AG08396 (cell line): ENCODE measurements at regions not wholly inside any gene's neighbourhood (a gene's known extent, or its start where the extent isn't known, plus 50 kb on each side); places are given as distances from the start of the nearest gene placed in this dataset.
"Not testable (repeated sequence)": the region's sequence is repeated elsewhere in the genome, so short reads cannot be mapped to it uniquely, and the experiment has no call there.

Experiments
- DNase-seq: peaks from one replicate; pipeline ENCODE4 v3.0.0; 2012; ENCODE audit warnings: low spot score, mixed read lengths

DNA sequence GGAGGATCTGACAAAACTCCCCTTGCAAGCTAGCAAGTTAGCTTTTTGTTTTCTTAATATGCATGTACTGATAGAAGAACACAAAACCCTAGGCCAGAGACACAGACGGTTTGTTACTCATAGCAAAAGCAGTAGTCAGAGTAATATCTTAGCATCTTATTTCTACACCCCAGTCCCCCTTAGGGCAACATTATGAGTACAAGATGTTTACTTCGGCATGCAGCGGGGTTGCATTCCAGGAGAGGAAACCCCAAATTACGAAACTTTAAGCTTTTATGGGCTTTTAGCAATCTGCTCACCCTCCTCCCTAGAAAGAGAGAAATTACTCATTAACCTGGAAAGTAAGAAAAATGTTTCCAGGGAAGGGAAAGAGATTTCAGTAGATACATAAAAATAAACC is 1286.9 kb downstream of the EPHA7 start:
- no peak for DNase-seq

- no peak for DNase-seq
These were observed 1288.4 kb downstream of the EPHA7 start for GRCh38 chr6:92130944-92131343.

GRCh38 chr6:92126983-92127382 is 1292.4 kb downstream of the EPHA7 start:
- DNase-seq = no peak

DNA sequence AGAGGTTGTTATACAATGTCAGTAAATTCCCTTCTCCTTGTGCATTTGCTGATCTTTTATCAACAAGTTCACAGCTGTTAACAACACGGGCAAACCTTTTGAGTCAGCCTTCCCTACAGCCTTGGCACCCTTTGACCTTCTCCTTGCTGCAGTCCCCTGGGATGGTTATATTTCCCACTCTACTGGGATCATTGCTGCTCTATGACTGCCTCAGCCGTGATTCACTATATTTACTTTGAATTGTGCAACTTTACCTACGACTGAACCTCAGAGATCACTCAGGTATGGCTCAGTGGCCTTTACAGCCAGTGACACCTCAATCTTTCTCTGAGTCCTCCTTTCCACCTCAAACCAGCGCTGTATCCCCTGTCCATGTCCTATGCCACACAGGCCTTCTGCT is 1293.3 kb downstream of the EPHA7 start:
- no peak for DNase-seq

- no peak for DNase-seq
These were observed 1293.7 kb downstream of the EPHA7 start for GRCh38 chr6:92125681-92126080.

GRCh38 chr6:92124200-92124651 is 1295.1 kb downstream of the EPHA7 start:
- DNase-seq = no peak

- DNase-seq = no peak
These were observed 1296.6 kb downstream of the EPHA7 start for GRCh38 chr6:92122746-92123145.

GRCh38 chr6:92121228-92121627 is 1298.1 kb downstream of the EPHA7 start:
- no peak for DNase-seq

GRCh38 chr6:92117800-92118199 is 1301.6 kb downstream of the EPHA7 start:
- no peak for DNase-seq

DNA sequence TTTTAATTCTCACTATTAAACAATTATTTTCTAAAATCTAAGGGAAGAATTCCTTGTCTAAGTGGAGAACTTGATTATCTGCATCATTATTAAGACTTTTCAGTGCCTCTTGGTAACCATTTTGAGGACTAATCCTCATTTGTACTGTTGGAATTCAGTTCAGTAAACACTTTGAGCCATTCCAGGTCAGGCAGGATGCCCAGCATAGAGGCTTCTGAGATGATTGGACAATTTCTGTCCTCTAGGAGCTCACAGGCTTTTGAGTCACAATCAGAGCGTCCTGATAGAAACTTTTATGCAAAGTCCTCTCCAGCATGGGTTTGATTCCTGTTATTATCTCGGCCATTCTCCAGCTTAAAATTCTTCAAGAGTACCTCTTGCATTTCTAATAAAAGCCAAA is 1304.6 kb downstream of the EPHA7 start:
- DNase-seq = no peak

GRCh38 chr6:92114091-92114675 is 1305.2 kb downstream of the EPHA7 start:
- no peak for DNase-seq

- no peak for DNase-seq
These were observed 1308.0 kb downstream of the EPHA7 start for GRCh38 chr6:92111386-92111785.

DNA sequence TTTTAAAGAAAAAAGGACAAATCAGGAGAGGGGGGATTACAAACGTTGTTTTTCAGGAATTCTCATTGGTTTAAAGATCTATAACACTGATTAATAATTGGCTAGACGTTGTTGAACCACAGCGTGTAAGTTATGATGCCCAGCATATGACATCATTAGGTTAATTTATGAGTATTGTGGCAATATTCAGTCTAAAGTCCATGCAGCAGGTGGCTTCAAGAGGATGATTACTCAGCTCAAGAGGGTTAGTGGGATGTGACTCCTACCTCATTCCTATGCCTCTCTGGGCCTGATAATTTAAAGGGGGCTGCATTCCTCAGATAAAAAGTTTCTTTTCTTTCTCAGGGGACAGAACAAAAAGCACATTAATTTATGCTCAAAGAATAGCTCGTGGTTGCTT is 1309.0 kb downstream of the EPHA7 start:
- DNase-seq = no peak

DNA sequence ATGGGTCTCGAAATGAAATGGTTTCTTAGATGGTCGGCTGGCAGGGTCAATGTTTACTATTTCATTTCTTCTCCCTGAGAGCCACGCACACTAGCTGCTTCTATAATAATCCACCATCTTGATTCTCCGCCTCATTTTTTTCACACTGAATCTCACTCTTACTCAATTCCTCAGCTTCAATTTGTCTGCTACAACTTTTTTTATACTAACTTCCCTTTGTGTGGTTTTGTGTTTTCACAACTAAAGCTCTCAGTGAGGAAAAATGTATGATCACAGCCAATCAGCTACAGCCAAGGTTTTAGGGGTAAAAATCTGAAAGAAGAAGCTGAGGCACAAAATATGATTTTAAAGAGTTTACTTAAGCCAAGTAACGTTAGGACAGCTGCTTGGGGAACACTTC is 1309.4 kb downstream of the EPHA7 start:
- no peak for DNase-seq

DNA sequence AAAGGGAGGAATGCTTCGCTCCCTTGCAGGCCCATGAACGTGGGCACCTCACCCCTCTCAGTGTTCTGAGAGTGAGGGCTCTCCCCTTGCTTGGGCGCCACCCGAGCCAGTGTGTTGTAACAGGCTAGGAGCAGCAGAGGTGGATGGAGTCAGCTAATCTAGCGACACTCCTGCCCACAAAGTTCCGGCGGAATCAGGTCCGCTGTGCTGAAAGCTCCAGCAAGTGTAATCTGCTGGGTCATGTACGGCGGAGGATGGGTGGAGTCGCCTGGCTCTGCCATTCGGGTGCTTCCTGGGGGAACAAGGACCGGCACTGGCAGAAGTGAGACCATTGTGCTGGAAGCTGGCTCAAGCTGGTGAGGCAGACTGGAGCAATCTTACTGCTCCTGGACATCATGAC is 1310.1 kb downstream of the EPHA7 start:
- DNase-seq = no peak

GRCh38 chr6:92086750-92087149 is 1332.6 kb downstream of the EPHA7 start:
- no peak for DNase-seq

DNA sequence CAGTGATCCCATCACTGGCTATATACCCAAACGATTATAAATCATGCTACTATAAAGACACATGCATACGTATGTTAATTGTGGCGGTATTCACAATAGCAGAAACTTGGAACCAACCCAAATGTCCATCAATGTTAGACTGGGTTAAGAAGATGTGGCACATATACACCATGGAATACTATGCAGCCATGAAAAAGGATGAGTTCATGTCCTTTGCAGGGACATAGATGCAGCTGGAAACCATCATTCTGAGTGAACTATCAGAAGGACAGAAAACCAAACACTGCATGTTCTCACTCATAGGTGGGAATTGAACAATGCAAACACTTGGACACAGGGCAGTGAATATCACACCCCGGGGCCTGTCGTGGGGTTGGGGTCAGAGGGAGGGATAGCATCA is 1335.4 kb downstream of the EPHA7 start:
- DNase-seq = not testable (repeated sequence)

DNA sequence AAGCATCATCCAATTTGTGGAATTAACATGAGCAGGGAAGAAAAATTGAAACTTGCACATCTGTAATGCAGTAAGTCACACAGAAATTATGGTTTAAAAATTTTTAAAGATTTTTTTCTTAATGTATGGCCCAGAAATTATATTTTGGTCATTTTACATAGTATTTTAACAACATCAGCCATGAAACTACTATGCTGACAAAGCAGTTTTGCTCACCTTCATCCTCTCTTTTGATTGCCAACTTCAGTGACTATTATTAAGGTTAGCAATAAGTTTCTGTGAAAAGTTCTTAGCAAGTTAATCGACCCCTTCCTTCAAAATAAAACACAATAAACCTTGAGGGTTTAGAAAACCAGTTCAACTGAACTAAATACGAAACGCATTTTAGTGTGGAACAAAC is 1347.0 kb downstream of the EPHA7 start:
- no peak for DNase-seq

- DNase-seq = no peak
These were observed 1349.6 kb downstream of the EPHA7 start for GRCh38 chr6:92069781-92070180.

- DNase-seq = no peak
These were observed 1366.8 kb downstream of the EPHA7 start for GRCh38 chr6:92052513-92052912.

DNA sequence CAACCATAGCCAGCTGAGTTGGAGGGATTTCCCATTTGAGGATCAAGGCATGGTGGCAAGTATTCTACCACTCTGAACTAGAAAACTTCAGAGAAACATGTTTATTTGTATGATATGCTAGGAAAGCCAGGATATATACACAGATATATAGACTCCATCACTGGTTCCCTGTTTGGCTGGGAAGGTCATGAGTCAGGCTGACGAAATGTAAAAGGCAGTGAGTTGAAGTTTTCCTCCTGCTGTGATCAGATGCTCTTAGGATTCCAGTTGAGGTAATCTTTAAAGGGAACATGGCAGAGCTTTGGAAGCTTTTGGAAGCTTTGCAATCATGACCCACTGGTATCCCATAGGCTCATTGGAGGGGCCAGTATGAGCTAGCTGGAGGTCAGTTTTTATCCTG is 1369.1 kb downstream of the EPHA7 start:
- DNase-seq = no peak

DNA sequence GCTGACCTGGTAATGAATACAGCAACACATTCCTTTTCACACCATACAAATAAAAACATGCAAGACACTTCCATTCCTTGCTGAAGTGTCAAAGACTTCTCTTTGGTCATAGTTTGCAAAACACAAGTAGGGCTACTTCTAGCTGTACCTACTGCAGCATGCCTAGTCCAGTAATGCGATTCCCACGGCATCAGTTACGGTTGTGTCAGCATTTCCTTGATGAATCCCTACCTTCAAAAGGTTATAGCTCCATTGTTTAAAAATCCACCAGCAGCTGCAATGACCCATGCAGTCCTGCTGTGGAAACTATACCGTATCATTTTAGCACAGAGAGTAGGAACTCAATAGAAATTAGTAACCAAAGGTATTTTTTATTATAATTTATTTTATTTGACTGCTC is 1371.5 kb downstream of the EPHA7 start:
- no peak for DNase-seq

DNA sequence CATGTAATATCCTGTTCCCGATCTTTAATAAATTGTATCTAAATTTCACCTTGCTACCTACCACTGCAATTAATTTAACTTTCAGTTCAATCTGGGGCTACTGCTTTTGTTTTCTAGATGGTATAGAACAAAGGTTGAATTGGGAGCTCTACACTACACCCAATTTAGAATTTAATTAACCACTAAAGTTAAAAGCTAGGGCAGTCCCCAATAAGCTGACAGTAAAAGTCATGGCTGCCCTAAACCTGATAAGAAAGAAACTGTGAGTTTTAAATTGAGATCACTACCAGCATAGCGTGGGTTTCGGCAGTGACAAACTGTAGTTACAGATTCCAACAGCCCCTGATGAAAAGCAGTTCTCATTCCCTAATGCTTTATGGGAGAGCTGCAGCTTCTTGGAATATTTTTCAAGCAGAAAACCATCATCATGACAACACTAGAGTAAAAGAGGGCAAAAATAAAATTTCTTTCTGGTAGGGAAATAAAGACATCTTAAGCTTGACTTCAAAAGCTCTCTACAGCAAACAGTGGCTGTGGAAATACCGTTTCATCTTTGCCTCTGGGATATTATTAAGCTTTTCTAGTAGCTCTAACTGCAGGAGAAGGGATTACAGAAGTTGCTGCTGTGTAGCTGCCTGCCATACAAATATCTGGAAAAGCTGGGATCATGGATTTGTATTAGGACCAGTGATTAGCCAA is 1372.1 kb downstream of the EPHA7 start:
- no peak for DNase-seq

DNA sequence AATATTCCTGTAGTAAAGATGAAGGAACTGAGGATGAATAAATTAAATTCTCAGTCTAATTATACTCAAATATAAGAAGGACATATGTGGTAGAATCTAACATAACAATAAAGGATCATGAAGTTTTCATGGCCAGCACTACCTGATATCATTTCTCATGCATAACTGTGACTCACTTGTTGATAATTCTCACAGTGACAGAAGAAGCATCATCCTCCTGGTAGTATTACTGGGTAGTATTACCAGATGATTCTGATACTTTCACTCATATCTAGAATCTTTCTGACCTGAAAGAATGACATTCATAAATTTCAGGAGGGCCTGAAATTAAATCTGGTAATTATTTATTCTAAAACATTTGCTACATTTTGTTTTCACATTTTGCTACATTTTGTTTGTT is 1375.0 kb downstream of the EPHA7 start:
- DNase-seq = no peak
